HG03097 (cell line): ENCODE measurements at regions not wholly inside any gene's neighbourhood (a gene's known extent, or its start where the extent isn't known, plus 50 kb on each side); places are given as distances from the start of the nearest gene placed in this dataset.
"Not testable (repeated sequence)": the region's sequence is repeated elsewhere in the genome, so short reads cannot be mapped to it uniquely, and the experiment has no call there.

Experiments
- ATAC-seq: cut with Tn5 transposase; IDR thresholded peaks from one replicate; pipeline ENCODE4 v1.9.1; 2021; ENCODE audit not compliant: unreplicated experiment, low FRiP score

DNA sequence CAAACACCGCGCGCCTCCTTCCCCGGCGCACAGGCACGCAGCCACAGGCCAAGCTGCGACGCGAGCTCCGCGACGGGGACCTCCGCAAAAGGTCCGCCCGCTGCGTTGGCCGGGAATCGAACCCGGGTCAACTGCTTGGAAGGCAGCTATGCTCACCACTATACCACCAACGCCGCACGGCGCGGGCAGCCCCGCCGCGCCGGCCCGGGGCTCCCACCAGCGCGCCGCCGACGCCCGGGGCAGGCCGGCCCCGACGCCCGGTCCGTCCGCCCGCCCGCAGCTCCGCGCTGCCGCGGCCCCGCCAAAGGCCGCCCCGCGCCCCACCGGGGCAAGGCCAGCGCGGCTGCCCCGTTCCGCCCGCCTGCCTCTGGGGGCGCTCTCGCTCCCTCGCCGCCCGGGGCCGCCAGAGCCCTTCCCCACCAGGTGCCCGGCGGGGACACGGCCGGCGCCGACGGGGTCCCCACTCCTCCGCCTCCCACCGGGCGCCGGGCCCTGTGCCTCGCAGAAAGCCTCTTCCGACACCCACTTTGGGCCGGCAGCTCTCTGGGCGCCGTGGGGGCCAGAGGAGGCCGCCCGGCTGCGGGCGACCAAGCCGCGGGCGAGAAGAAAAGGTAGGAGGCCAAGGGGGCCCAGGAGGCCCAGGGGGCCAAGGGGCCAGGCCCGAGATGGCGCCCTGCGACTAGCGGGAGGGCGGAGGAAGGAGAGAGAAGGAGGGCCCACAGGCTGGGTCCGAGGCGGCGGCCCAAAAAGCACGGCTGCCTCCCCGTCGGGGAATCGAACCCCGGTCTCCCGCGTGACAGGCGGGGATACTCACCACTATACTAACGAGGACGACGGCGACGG lies 50.2 kb upstream of the FCGR2A start:
- ATAC-seq, result not testable (repeated sequence)

DNA sequence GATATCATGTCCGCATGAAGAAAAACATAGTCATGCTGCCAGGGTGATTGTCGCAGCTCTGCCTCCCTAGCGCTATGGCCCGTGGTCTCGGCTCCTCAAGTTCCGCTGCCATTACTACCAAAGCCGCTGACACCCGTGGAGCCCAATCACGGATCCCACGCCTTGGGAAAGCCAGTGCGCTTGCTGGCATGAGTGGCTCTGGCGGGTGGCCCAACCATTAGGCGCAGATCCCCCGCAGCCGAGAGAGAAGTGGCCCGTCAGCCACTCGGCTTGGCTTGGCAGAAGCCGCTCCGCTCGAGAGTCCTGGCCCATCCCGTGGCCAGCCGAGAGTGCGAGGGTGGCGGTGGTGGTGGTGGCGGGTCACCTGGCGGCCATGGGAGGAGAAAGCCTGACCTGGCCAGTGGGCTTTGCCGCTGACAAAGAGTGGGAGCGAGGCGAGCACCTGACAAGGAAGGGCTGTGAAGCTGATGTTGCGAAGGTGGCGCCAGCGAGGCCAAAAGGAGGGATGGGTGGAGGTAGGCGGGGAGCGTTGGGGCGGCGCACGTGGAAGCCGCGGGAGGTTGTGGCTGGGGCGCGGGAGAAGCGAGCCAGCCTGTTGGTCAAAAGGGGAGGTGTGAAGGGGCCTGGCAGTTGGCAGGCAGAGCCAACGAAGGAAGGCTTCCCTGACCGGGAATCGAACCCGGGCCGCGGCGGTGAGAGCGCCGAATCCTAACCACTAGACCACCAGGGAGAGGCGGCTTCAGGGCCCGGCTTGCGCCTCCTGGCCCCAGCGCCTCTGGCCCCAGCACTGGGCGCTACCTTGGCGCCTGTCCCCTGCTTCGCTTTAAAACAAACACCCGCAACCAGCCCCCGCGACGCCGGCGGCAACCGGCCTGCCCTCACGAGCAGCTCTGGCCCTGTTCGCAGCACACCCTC lies 51.0 kb upstream of the FCGR2A start:
- ATAC-seq, result peak; percentile 50

DNA sequence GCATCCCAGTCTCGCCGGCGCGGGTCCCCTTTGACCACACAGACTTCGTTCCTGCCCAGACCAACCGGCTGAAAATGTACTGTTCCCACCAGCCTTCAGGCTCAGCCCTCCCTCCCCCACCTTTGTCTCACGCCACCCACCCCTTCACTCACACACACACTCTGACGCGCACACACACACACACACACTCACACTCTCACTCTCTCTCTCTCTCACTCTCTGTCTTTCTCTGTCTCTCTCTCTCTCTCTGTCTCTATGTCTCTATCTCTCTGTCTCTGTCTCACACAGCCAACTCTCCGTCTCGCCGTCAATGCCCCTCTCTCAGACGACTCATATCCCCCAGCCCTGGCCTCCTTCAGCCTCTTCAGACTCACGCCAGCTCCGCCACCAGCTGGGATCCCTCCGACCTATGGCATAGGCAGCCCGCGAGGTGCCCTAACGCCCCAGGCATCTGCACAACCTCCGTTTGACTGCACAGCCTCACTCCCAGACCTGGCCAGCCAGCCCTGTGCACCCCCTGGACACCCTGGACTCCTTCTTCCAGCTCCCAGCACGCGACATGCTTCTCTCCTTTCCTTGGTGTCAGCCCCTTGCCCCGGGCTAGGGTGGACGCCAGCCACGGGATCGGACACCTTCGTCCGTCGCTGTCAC lies 53.4 kb upstream of the FCGR2A start:
- ATAC-seq, result not testable (repeated sequence)

DNA sequence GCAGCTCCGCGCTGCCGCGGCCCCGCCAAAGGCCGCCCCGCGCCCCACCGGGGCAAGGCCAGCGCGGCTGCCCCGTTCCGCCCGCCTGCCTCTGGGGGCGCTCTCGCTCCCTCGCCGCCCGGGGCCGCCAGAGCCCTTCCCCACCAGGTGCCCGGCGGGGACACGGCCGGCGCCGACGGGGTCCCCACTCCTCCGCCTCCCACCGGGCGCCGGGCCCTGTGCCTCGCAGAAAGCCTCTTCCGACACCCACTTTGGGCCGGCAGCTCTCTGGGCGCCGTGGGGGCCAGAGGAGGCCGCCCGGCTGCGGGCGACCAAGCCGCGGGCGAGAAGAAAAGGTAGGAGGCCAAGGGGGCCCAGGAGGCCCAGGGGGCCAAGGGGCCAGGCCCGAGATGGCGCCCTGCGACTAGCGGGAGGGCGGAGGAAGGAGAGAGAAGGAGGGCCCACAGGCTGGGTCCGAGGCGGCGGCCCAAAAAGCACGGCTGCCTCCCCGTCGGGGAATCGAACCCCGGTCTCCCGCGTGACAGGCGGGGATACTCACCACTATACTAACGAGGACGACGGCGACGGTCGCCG lies 57.4 kb upstream of the FCGR2A start:
- ATAC-seq, result peak; percentile 13

DNA sequence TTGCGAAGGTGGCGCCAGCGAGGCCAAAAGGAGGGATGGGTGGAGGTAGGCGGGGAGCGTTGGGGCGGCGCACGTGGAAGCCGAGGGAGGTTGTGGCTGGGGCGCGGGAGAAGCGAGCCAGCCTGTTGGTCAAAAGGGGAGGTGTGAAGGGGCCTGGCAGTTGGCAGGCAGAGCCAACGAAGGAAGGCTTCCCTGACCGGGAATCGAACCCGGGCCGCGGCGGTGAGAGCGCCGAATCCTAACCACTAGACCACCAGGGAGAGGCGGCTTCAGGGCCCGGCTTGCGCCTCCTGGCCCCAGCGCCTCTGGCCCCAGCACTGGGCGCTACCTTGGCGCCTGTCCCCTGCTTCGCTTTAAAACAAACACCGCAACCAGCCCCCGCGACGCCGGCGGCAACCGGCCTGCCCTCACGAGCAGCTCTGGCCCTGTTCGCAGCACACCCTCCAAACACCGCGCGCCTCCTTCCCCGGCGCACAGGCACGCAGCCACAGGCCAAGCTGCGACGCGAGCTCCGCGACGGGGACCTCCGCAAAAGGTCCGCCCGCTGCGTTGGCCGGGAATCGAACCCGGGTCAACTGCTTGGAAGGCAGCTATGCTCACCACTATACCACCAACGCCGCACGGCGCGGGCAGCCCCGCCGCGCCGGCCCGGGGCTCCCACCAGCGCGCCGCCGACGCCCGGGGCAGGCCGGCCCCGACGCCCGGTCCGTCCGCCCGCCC lies 58.1 kb upstream of the FCGR2A start:
- peak; percentile 44 for ATAC-seq

DNA sequence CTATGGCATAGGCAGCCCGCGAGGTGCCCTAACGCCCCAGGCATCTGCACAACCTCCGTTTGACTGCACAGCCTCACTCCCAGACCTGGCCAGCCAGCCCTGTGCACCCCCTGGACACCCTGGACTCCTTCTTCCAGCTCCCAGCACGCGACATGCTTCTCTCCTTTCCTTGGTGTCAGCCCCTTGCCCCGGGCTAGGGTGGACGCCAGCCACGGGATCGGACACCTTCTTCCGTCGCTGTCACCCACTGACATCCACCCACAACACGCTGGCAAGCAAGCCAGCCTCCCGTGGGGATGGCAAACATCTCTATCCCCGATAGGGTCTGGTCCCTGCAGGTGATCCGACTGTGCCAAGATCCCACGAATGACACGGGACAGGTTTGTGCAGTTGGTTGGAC lies 60.5 kb upstream of the FCGR2A start:
- not testable (repeated sequence) for ATAC-seq

DNA sequence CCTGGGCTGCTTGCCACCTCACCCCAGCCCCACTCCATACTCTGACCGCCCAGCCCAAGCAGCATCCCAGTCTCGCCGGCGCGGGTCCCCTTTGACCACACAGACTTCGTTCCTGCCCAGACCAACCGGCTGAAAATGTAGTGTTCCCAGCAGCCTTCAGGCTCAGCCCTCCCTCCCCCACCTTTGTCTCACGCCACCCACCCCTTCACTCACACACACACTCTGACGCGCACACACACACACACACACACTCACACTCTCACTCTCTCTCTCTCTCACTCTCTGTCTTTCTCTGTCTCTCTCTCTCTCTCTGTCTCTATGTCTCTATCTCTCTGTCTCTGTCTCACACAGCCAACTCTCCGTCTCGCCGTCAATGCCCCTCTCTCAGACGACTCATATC lies 61.0 kb upstream of the FCGR2A start:
- ATAC-seq, result not testable (repeated sequence)

DNA sequence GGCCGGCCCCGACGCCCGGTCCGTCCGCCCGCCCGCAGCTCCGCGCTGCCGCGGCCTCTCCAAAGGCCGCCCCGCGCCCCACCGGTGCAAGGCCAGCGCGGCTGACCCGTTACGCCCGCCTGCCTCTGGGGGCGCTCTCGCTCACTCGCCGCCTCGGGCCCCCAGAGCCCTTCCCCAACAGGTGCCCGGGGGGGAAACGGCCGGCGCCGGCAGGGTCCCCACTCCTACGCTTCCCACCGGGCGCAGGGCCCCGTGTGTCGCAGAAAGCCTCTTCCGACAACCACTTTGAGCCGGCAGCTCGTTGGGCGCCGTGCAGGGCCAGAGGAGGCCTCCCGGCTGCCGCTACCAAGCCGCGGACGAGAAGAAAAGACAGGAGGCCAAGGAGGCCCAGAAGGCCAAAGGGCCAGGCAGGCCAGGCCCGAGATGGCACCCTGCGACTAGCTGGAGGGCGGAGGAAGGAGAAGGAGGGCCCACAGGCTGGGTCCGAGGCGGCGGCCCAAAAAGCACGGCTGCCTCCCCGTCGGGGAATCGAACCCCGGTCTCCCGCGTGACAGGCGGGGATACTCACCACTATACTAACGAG lies 64.9 kb upstream of the FCGR2A start:
- peak; percentile 35 for ATAC-seq

DNA sequence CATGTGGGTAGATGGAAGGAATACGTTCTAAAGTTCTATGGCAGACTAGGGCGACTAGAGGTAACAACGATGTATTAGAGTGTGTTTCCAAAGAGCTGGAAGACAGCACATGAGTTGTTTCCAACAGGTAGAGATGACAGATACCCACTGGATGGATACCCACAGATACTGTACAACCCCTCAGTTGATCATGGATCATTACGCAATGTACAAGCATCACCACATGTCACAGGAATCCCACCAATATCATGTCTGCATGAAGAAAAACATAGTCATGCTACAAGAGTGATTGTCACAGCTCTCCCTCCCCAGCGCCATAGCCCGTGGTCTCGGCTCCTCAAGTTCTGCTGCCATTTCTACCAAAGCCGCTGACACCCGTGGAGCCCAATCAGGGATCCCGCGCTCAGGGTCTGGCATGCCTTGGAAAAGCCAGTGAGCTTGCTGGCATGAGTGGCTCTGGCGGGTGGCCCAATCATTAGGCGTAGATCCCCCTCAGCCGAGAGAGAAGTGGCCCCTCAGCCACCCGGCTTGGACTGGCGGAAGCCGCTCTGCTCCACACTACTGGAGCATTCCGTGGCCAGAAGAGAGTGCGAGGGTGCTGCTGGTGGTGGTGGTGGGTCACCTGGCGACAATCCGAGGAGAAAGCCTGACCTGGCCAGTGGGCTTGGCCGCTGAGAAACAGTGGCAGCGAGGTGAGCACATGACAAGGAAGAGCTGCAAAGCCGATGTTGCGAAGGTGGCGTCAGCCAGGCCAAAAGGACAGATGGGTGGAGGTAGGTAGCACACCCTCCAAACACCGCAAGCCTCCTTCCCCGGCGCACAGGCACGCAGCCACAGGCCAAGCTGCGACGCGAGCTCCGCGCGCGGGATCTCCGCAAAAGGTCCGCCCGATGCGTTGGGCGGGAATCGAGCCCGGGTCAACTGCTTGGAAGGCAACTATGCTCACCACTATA lies 65.7 kb upstream of the FCGR2A start:
- no peak for ATAC-seq

DNA sequence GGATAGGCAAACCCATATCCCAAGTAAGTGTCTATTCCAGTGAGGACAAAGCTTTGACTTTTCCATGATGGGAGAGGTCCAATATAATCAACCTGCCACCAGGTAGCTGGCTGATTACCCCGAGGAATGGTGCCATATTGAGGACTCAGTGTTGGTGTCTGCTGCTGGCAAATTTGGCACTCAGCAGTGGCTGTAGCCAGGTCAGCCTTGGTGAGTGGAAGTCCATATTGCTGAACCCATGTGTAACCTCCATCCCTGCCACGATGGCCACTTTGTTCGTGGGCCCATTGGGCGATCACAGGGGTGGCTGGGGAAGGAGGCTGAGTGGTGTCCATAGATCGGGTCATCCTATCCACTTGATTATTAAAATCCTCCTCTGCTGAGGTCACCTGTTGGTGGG lies 65.5 kb upstream of the CFAP126 start:
- ATAC-seq, result not testable (repeated sequence)

DNA sequence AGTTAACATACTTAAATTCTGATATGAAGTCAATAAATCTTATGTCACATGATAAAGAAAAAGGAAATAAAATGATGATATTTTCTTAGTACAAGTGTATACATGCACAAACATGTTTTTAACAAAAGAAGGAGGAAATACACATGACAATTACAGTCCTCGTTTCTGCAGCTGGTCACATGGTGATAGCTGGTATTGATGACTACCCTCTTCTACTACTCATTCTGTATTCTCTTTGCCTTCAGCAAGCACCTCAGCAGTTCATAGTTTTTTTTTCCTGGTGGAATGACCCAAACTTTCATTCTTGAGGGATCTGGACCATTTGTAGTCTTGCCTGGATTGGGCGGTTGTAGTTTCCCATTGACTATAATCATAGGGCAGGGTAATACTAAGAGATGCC lies 64.4 kb upstream of the CFAP126 start:
- no peak for ATAC-seq

DNA sequence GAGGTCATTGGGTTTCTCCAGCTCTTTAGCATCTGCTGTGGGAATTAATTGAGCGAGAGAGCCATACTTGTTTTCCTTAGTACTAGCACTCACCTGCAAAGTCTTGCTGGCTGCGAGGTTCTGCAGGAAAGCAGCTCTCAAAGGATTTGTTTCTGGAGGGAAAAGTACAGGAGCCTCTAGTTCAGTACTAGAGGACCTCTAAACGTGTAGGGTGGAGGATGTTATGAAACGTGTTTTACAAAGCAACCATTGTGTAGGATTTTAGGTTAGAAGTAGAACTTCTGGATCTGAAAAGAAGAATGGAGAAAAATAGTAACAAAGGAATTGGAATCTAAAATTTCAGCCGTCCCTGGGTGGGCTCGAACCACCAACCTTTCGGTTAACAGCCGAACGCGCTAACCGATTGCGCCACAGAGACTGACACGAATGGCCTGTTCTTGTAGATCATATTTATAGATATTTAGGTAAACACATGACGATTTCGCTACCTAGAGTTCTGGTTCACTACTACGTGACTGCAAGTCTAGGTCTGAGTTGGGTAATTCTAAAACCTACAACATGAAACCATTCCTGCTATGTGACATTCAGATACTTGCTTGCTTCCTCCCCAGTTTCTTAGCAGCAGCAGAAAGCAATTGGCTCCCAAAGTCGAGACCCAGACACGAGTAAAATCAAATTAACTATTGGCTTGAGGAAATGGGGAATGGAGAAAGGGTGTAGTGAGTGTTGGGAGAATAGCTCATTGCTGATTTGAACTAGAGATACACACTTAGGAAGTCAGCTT lies 60.2 kb upstream of the CFAP126 start:
- ATAC-seq, result no peak

DNA sequence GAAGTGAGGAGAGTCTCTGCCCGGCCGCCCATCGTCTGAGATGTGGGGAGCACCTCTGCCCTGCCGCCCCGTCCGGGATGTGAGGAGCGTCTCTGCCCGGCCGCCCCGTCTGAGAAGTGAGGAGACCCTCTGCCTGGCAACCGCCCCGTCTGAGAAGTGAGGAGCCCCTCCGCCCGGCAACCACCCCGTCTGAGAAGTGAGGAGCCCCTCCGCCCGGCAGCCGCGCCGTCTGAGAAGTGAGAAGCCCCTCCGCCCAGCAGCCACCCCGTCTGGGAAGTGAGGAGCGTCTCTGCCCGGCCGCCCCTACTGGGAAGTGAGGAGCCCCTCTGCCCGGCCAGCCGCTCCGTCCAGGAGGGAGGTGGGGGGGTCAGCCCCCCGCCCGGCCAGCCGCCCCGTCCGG lies 55.2 kb upstream of the CFAP126 start:
- not testable (repeated sequence) for ATAC-seq

DNA sequence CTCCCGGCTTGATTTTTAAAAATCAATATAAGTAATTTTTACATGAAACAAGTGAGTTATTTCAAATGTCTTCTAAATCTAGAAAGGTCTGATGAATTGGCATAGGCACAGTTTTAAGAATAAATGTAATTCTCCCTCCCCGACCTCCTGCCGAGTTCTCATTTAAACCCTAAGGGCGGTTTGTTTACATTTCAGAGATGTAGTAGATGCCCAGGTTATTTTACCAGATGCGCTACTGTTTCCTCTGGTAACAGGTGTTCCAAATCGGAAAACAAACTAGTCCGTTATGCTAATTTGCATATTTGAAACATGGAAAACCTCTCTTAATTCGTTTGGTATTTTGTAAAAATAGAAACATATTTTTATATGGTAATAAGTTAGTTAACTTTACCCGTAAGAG lies 53.8 kb upstream of the CFAP126 start:
- no peak for ATAC-seq

DNA sequence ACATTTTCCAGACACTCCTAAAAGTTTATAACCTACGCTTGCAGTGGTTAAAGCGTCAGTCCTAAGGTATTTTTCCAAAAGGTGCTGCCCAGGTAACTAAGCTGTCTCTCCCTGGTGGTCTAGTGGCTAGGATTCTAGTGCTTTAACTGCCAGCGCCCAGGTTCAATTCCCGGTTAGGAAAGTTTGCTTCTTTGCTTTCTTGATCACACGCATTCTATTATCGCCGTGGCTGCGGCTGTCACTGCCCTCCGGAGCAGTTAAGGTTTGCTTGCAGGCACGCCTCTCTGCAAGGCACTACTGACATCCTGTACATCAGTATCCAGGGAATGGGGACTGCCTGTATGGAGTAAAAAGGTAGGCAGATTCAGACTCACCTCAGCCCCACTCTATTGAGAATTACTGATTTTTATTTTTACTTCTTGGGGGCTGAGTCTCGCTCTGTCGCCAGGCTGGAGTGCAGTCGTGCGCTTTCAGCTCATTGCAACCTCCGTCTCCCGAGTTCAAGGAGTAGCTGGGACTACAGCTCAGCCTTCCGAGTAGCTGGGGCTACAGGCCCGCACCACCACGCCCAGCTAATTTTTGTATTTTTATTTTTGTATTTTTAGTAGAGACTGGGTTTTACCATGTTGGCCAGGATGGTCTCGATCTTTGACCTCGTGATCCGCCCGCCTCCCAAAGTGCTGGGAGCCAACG lies 53.2 kb upstream of the CFAP126 start:
- ATAC-seq, result no peak

DNA sequence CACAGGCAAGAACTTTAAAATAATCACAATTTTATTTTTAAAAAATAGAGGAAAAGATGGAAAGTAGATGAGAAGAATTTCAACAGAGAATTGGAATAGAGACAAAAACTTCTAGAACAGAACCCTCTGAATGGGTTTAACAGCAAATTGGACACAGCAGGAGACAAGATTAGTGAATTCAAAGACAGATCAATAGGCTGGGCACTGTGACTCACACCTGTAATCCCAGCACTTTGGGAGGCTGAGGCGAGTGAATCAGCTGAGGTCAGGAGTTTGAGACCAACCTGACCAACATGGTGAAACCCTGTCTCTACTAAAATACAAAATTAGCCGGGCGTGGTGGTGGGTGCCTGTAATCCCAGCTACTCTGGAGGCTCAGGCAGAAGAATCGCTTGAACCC lies 49.9 kb upstream of the CFAP126 start:
- not testable (repeated sequence) for ATAC-seq
